ENCODE measurements at regions not wholly inside any gene's neighbourhood (a gene's known extent, or its start where the extent isn't known, plus 50 kb on each side); places are given as distances from the start of the nearest gene placed in this dataset.

DNA sequence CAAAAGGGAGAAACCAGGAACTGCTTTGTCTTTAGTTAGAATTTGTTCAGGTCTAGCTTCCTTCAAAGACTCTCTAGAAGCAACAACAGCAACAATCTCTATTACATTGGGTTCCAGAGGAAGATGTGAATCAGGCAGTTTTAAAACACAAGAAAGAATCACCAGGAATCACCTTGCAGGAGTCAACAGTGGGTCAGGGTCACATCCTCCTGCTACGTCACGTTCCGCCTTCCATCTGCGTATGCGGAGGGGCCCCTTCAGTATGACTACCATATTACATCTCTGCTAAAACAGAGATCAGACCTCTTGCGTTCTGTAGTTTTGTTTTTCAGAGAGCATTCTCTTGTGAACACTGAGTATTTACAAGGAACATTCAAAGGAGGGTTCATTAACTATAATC is 147.8 kb upstream of the STARD13 start:
- TF ChIP-seq, protein P1, sequence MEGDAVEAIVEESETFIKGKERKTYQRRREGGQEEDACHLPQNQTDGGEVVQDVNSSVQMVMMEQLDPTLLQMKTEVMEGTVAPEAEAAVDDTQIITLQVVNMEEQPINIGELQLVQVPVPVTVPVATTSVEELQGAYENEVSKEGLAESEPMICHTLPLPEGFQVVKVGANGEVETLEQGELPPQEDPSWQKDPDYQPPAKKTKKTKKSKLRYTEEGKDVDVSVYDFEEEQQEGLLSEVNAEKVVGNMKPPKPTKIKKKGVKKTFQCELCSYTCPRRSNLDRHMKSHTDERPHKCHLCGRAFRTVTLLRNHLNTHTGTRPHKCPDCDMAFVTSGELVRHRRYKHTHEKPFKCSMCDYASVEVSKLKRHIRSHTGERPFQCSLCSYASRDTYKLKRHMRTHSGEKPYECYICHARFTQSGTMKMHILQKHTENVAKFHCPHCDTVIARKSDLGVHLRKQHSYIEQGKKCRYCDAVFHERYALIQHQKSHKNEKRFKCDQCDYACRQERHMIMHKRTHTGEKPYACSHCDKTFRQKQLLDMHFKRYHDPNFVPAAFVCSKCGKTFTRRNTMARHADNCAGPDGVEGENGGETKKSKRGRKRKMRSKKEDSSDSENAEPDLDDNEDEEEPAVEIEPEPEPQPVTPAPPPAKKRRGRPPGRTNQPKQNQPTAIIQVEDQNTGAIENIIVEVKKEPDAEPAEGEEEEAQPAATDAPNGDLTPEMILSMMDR (IDR thresholded peaks at IDR 0.05), result no peak
- TF ChIP-seq POLR2A (IDR thresholded peaks at IDR 0.05), result no peak
